ENCODE measurements at regions not wholly inside any gene's neighbourhood (a gene's known extent, or its start where the extent isn't known, plus 50 kb on each side); places are given as distances from the start of the nearest gene placed in this dataset.

DNA sequence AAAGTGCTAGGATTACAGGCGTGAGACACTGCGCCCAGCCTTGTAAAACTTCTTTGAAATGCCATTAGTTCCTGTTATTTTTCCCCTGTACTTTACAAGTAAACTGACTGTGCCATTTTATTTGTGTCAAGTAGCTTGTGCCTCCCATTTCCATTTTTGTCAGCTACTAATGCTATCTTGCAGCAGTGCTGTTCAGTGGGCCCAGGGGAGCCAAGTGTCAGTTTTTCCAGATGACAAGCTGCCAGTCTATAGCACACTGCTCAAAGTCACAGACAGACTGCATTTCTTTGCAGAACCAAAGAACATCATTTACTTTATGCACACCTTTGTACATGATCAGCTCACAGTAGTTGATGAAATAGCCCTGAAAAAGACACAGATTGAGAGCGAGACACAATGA, 901.3 kb upstream of the CDH2 start:
- TF ChIP-seq, protein P1, sequence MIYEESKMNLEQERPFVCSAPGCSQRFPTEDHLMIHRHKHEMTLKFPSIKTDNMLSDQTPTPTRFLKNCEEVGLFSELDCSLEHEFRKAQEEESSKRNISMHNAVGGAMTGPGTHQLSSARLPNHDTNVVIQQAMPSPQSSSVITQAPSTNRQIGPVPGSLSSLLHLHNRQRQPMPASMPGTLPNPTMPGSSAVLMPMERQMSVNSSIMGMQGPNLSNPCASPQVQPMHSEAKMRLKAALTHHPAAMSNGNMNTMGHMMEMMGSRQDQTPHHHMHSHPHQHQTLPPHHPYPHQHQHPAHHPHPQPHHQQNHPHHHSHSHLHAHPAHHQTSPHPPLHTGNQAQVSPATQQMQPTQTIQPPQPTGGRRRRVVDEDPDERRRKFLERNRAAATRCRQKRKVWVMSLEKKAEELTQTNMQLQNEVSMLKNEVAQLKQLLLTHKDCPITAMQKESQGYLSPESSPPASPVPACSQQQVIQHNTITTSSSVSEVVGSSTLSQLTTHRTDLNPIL (CRISPR knock-in tag; IDR thresholded peaks at IDR 0.05; ENCODE audit: low read depth) = no peak
- no peak for TF ChIP-seq ARNTL (CRISPR knock-in tag; IDR thresholded peaks at IDR 0.05; ENCODE audit: borderline replicate concordance, low read depth)
- TF ChIP-seq PATZ1 (CRISPR knock-in tag; IDR thresholded peaks at IDR 0.05; ENCODE audit: borderline replicate concordance) = no peak
- TF ChIP-seq ISL1 (CRISPR knock-in tag; IDR thresholded peaks at IDR 0.05) = no peak
- TF ChIP-seq ZFP30 (CRISPR knock-in tag; IDR thresholded peaks at IDR 0.05) = no peak
- TF ChIP-seq ZFP3 (CRISPR knock-in tag; IDR thresholded peaks at IDR 0.05) = no peak
- TF ChIP-seq CSDC2 (CRISPR knock-in tag; IDR thresholded peaks at IDR 0.05) = no peak
- TF ChIP-seq ESRRG (CRISPR knock-in tag; IDR thresholded peaks at IDR 0.05) = no peak
- TF ChIP-seq SNAI2 (CRISPR knock-in tag; IDR thresholded peaks at IDR 0.05) = no peak
- no peak for TF ChIP-seq ZNF8 (CRISPR knock-in tag; IDR thresholded peaks at IDR 0.05)
- TF ChIP-seq OSR1 (CRISPR knock-in tag; IDR thresholded peaks at IDR 0.05) = no peak
- TF ChIP-seq ZNF70 (CRISPR knock-in tag; IDR thresholded peaks at IDR 0.05) = no peak
- no peak for TF ChIP-seq RARB (CRISPR knock-in tag; IDR thresholded peaks at IDR 0.05)

Data from SK-N-SH treated with all-trans-retinoic acid at 6 μM for 48 hours (cell line).